Natural killer cell (primary cell): ENCODE measurements at regions not wholly inside any gene's neighbourhood (a gene's known extent, or its start where the extent isn't known, plus 50 kb on each side); places are given as distances from the start of the nearest gene placed in this dataset.
"Not testable (repeated sequence)": the region's sequence is repeated elsewhere in the genome, so short reads cannot be mapped to it uniquely, and the experiment has no call there.

Experiments
- ATAC-seq, 3 donors: fragments of 150-1000 bp in 2 of 3; fragments of 200-7000 bp in 1 of 3; cut with Tn5 transposase; 1 replicate in 1 of 3; 2 replicates in 2 of 3; pipeline ENCODE4 v1.10.0; 2021; ENCODE audit warnings: mild to moderate bottlenecking in 2 of 3, moderate library complexity in 2 of 3
- DNase-seq, 2 donors: peaks; one replicate each; pipeline versions ENCODE4 v3.0.0 to v3.0.0-alpha.2; 2013 to 2021; ENCODE audit warnings: mixed read lengths in 1 of 2
- H3K27ac ChIP-seq: one replicate; pipeline ENCODE4 v1.5.1; 2013; ENCODE audit warnings: mild to moderate bottlenecking, low read length
- H3K27me3 ChIP-seq: one replicate; pipeline ENCODE4 v1.6.1; 2013; ENCODE audit warnings: low read length; ENCODE audit not compliant: control insufficient read depth, insufficient read depth
- H3K36me3 ChIP-seq: one replicate; pipeline ENCODE4 v1.6.1; 2013; ENCODE audit warnings: low read length; ENCODE audit not compliant: control insufficient read depth, insufficient read depth
- H3K4me1 ChIP-seq: one replicate; pipeline ENCODE4 v1.6.1; 2013; ENCODE audit warnings: low read length; ENCODE audit not compliant: control insufficient read depth, insufficient read depth
- H3K4me3 ChIP-seq: one replicate; pipeline ENCODE4 v1.5.1; 2013; ENCODE audit warnings: low read length
- H3K9me3 ChIP-seq: one replicate; pipeline ENCODE4 v1.6.1; 2013; ENCODE audit warnings: low read length; ENCODE audit not compliant: control insufficient read depth, insufficient read depth
- H3K27ac Mint-ChIP-seq, 2 donors: one replicate each; pipeline ENCODE4 v1.8.0; 2022; ENCODE audit warnings: mild to moderate bottlenecking in 2 of 2, mixed read lengths in 2 of 2, moderate library complexity in 1 of 2
- H3K27me3 Mint-ChIP-seq, 2 donors: one replicate each; pipeline ENCODE4 v1.8.0; 2022; ENCODE audit warnings: low read depth in 2 of 2, mixed read lengths in 2 of 2
- H3K36me3 Mint-ChIP-seq: one replicate; pipeline ENCODE4 v1.8.0; 2022; ENCODE audit warnings: mixed read lengths
- H3K4me1 Mint-ChIP-seq, 2 donors: one replicate each; pipeline ENCODE4 v1.8.0; 2022; ENCODE audit warnings: mixed read lengths in 2 of 2
- H3K4me3 Mint-ChIP-seq: one replicate; pipeline ENCODE4 v1.8.0; 2022; ENCODE audit warnings: mild to moderate bottlenecking, moderate library complexity, mixed read lengths
- H3K9me3 Mint-ChIP-seq, 2 donors: one replicate each; pipeline ENCODE4 v1.8.0; 2022; ENCODE audit warnings: mixed read lengths in 2 of 2
- CTCF ChIP-seq: fragments of 200-600 bp; IDR thresholded peaks from one replicate; pipeline ENCODE4 v1.8.0; 2022; ENCODE audit warnings: antibody characterized with exemption
- WGBS: methylation state at CpG from one replicate; pipeline ENCODE4 v1.1.7; 2013; ENCODE audit warnings: missing lambda C conversion rate; ENCODE audit not compliant: insufficient coverage; 5-methylcytosine and 5-hydroxymethylcytosine counted together
- intact Hi-C: fragments of 100-400 bp; cut with micrococcal nuclease; formaldehyde crosslinking; loops from one replicate; pipeline ENCODE4 v1.14.2; 2022

GRCh38 chr3:147702509-147702908 lies 293.3 kb downstream of the ZIC1 start:
- no peaks in the 10 kb centered on the region for H3K27me3 ChIP-seq
- DNase-seq (no peak), ATAC-seq (no peak)
- H3K4me3 Mint-ChIP-seq = no peak overlapping the region
- H3K9me3 ChIP-seq = no peaks in the 10 kb centered on the region
- no peaks in the 10 kb centered on the region for H3K36me3 Mint-ChIP-seq
- no peaks in the 10 kb centered on the region for H3K4me1 ChIP-seq
- no peak overlapping the region for H3K4me3 ChIP-seq
- H3K27ac ChIP-seq = no peak overlapping the region
- intact Hi-C loops = no loop called here
- H3K27ac Mint-ChIP-seq = no peak overlapping the region
- H3K27me3 Mint-ChIP-seq = no peaks in the 10 kb centered on the region
- no peaks in the 10 kb centered on the region for H3K36me3 ChIP-seq
- TF ChIP-seq CTCF = no peak
- peaks cover 0 to 5% of the 10 kb centered on the region in 2 donors for H3K9me3 Mint-ChIP-seq
- H3K4me1 Mint-ChIP-seq = no peaks in the 10 kb centered on the region

- Mint-ChIP-seq H3K4me1 (no peaks in the 10 kb centered on the region), H3K27me3 (no peaks in the 10 kb centered on the region), H3K9me3 (peaks cover 10 to 11% of the 10 kb centered on the region in 2 donors), H3K27ac (no peak overlapping the region), H3K36me3 (peaks cover 15% of the 10 kb centered on the region), H3K4me3 (no peak overlapping the region)
- 25% methylated on average over 2 of the region's 2 CpGs for WGBS
- DNase-seq (no peak), ATAC-seq (no peak)
- Histone ChIP-seq H3K27me3 (no peaks in the 10 kb centered on the region), H3K36me3 (no peaks in the 10 kb centered on the region), H3K4me1 (no peaks in the 10 kb centered on the region), H3K27ac (no peak overlapping the region), H3K4me3 (no peak overlapping the region), H3K9me3 (no peaks in the 10 kb centered on the region)
- no peak for TF ChIP-seq CTCF
- intact Hi-C loops = no loop called here
Measured at GRCh38 chr3:147705651-147706051, 296.5 kb downstream of the ZIC1 start.

- H3K4me1 Mint-ChIP-seq, H3K4me1 ChIP-seq, H3K4me3 Mint-ChIP-seq, intact Hi-C loops, H3K27ac Mint-ChIP-seq, H3K27ac ChIP-seq, H3K4me3 ChIP-seq, H3K36me3 ChIP-seq, DNase-seq, H3K27me3 Mint-ChIP-seq, ATAC-seq, H3K27me3 ChIP-seq, H3K9me3 ChIP-seq: not testable (repeated sequence)
- Mint-ChIP-seq H3K9me3 (peaks cover 14 to 15% of the 10 kb centered on the region in 2 donors), H3K36me3 (peaks cover 15% of the 10 kb centered on the region)
- WGBS = 20% methylated on average over 1 of the region's 1 CpG
Measured at GRCh38 chr3:147710753-147711152, 301.6 kb downstream of the ZIC1 start.

GRCh38 chr3:147712357-147712756 lies 303.2 kb downstream of the ZIC1 start:
- no peaks in the 10 kb centered on the region for H3K36me3 ChIP-seq
- no peak for ATAC-seq
- Mint-ChIP-seq H3K27me3 (no peaks in the 10 kb centered on the region), H3K9me3 (peaks cover 17 to 19% of the 10 kb centered on the region in 2 donors), H3K27ac (no peak overlapping the region), H3K36me3 (peaks cover 15% of the 10 kb centered on the region), H3K4me3 (no peak overlapping the region), H3K4me1 (no peaks in the 10 kb centered on the region)
- no peaks in the 10 kb centered on the region for H3K27me3 ChIP-seq
- no peaks in the 10 kb centered on the region for H3K9me3 ChIP-seq
- no peak for DNase-seq
- H3K4me3 ChIP-seq = no peak overlapping the region
- no peak overlapping the region for H3K27ac ChIP-seq
- no peak for TF ChIP-seq CTCF
- intact Hi-C loops = no loop called here
- 84% methylated on average over 5 of the region's 5 CpGs for WGBS
- no peaks in the 10 kb centered on the region for H3K4me1 ChIP-seq

- H3K4me3 ChIP-seq, H3K4me3 Mint-ChIP-seq, H3K27me3 Mint-ChIP-seq, H3K9me3 ChIP-seq, H3K27ac Mint-ChIP-seq, DNase-seq, intact Hi-C loops, H3K36me3 ChIP-seq, H3K4me1 ChIP-seq, H3K4me1 Mint-ChIP-seq, H3K27me3 ChIP-seq, H3K27ac ChIP-seq, ATAC-seq: not testable (repeated sequence)
- peaks cover 15% of the 10 kb centered on the region for H3K36me3 Mint-ChIP-seq
- WGBS = 41% methylated on average over 5 of the region's 5 CpGs
- H3K9me3 Mint-ChIP-seq = peaks cover 17 to 19% of the 10 kb centered on the region in 2 donors
Measured at GRCh38 chr3:147712758-147713157, 303.6 kb downstream of the ZIC1 start.
